Adrenal gland (tissue), 9 donors: ENCODE measurements at regions not wholly inside any gene's neighbourhood (a gene's known extent, or its start where the extent isn't known, plus 50 kb on each side); places are given as distances from the start of the nearest gene placed in this dataset.

ENCODE experiments used
- DNase-seq, 7 donors: peaks; one replicate each; pipeline ENCODE4 v3.0.0-alpha.2; 2019 to 2020
- H3K27ac ChIP-seq, 5 donors: fragments of 200-600 bp; sonication (generic) in 4 of 5; 1 replicate in 3 of 5; 2 replicates in 2 of 5; pipeline versions ENCODE4 v1.5.1 to v1.8.0; 2016 to 2020; ENCODE audit warnings: mild to moderate bottlenecking in 1 of 5
- H3K27me3 ChIP-seq: fragments of 200-600 bp; 2 replicates; pipeline ENCODE4 v1.8.0; 2021
- H3K36me3 ChIP-seq, 2 donors: fragments of 200-600 bp; replicated peaks in 1 of 2; 1 replicate in 1 of 2; 2 replicates in 1 of 2; pipeline versions ENCODE4 v1.5.1 to v1.8.0; 2018 to 2022
- H3K4me1 ChIP-seq, 2 donors: fragments of 200-600 bp; replicated peaks in 1 of 2; 1 replicate in 1 of 2; 2 replicates in 1 of 2; pipeline versions ENCODE4 v1.5.1 to v1.8.0; 2018 to 2021
- H3K4me3 ChIP-seq, 4 donors: fragments of 200-600 bp; sonication (generic) in 3 of 4; one replicate each; pipeline ENCODE4 v1.5.1; 2016 to 2018
- H3K9me3 ChIP-seq, 3 donors: fragments of 200-600 bp; sonication (generic) in 1 of 3; replicated peaks in 1 of 3; 1 replicate in 2 of 3; 2 replicates in 1 of 3; pipeline versions ENCODE4 v1.5.1 to v1.8.0; 2016 to 2021
- POLR2A ChIP-seq, 2 donors: fragments of 450-650 bp; IDR thresholded peaks; one replicate each; pipeline ENCODE4 v1.6.1; 2017; ENCODE audit warnings: antibody characterized with exemption in 2 of 2, mild to moderate bottlenecking in 2 of 2, moderate library complexity in 1 of 2
- WGBS, 4 donors: extraction: QIAGEN DNeasy Blood & Tissue Kit in 2 of 4; methylation state at CpG; one replicate each; pipeline versions ENCODE4 v1.1.5 to v1.1.7; 2013 to 2017; 5-methylcytosine and 5-hydroxymethylcytosine counted together
- intact Hi-C, 2 donors: fragments of 100-400 bp; cut with DNase I; formaldehyde crosslinking; loops; one replicate each; pipeline versions ENCODE4 v1.14.1 to v1.15.0; 2022 to 2023
- TF ChIP-seq, protein P1 (sequence below), 6 experiments: fragments of 450-650 bp in 4 of 6; fragments of 200-600 bp in 2 of 6; sonication (generic) in 1 of 6; IDR thresholded peaks; 1 replicate in 5 of 6; 2 replicates in 1 of 6; pipeline versions ENCODE4 v1.5.1 to v1.8.0; 2016 to 2021; ENCODE audit warnings: antibody characterized with exemption in 6 of 6, mild to moderate bottlenecking in 2 of 6, moderate library complexity in 1 of 6
- donor health status: healthy with polysubstance abuse.
- donor health status: Bipolar disorder and iron deficiency.
- donor health status: DM: yes; HTN: yes; CAD: no.
- donor health status: DM: no; HTN: no; CAD: no.
- donor health status: DM: no; HTN: no; CAD: no.

DNA sequence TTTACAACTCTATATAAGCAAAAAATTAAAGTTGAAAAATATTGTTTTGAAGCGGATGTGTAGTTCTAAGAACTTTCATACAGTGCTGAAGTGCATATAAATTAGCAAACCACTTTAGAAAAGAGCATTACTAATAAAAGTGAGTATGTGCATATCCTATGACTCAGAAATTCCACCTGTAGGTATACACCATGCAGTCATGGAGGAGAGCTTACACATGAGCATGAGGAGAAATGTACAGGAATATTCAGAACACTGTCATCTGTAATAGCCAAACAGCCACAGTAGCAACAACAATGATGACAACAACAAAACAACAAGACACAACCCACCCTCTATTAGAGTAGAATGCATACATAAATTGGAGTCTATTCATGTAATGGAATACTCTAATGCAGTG, 138.2 kb upstream of the ARRDC3 start:
- Histone ChIP-seq H3K36me3 (no peaks in the 10 kb centered on the region), H3K27ac (no peak overlapping the region), H3K4me3 (no peak overlapping the region), H3K4me1 (no peaks in the 10 kb centered on the region), H3K27me3 (no peaks in the 10 kb centered on the region), H3K9me3 (no peaks in the 10 kb centered on the region)
- WGBS, 4 donors, result 90 to 95% (median 94%) methylated on average over 1 of the region's 1 CpG
- intact Hi-C loops, result no loop called here
- TF ChIP-seq POLR2A (IDR thresholded peaks at IDR 0.05), result no peak
- TF ChIP-seq, protein P1, sequence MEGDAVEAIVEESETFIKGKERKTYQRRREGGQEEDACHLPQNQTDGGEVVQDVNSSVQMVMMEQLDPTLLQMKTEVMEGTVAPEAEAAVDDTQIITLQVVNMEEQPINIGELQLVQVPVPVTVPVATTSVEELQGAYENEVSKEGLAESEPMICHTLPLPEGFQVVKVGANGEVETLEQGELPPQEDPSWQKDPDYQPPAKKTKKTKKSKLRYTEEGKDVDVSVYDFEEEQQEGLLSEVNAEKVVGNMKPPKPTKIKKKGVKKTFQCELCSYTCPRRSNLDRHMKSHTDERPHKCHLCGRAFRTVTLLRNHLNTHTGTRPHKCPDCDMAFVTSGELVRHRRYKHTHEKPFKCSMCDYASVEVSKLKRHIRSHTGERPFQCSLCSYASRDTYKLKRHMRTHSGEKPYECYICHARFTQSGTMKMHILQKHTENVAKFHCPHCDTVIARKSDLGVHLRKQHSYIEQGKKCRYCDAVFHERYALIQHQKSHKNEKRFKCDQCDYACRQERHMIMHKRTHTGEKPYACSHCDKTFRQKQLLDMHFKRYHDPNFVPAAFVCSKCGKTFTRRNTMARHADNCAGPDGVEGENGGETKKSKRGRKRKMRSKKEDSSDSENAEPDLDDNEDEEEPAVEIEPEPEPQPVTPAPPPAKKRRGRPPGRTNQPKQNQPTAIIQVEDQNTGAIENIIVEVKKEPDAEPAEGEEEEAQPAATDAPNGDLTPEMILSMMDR (IDR thresholded peaks at IDR 0.05), result no peak
- DNase-seq, result no peak

- Histone ChIP-seq H3K9me3 (no peaks in the 10 kb centered on the region), H3K36me3 (no peaks in the 10 kb centered on the region), H3K4me1 (no peaks in the 10 kb centered on the region), H3K4me3 (no peak overlapping the region), H3K27me3 (no peaks in the 10 kb centered on the region), H3K27ac (no peak overlapping the region)
- 42 to 62% (median 56%) methylated on average over 4 of the region's 4 CpGs for WGBS, 4 donors
- DNase-seq, result no peak
- intact Hi-C loops, result no loop called here
- TF ChIP-seq, protein P1 (IDR thresholded peaks at IDR 0.05), result no peak
- TF ChIP-seq POLR2A (IDR thresholded peaks at IDR 0.05), result no peak
Measured at GRCh38 chr5:91514400-91514799, 131.3 kb upstream of the ARRDC3 start.

- Histone ChIP-seq H3K27ac (no peak overlapping the region), H3K36me3 (no peaks in the 10 kb centered on the region), H3K4me1 (no peaks in the 10 kb centered on the region), H3K4me3 (no peak overlapping the region), H3K27me3 (no peaks in the 10 kb centered on the region), H3K9me3 (no peaks in the 10 kb centered on the region)
- DNase-seq, result no peak
- TF ChIP-seq POLR2A (IDR thresholded peaks at IDR 0.05), result no peak
- TF ChIP-seq, protein P1 (IDR thresholded peaks at IDR 0.05), result no peak
- WGBS, 4 donors, result 46 to 64% (median 60%) methylated on average over 3 of the region's 3 CpGs
- intact Hi-C loops, result no loop called here
Measured at GRCh38 chr5:91503321-91503720, 120.2 kb upstream of the ARRDC3 start.

- H3K9me3 ChIP-seq, result no peaks in the 10 kb centered on the region
- no peaks in the 10 kb centered on the region for H3K27me3 ChIP-seq
- intact Hi-C loops, result no loop called here
- no peak overlapping the region for H3K4me3 ChIP-seq
- WGBS, 4 donors, result 55 to 69% (median 61%) methylated on average over 3 of the region's 3 CpGs
- no peaks in the 10 kb centered on the region for H3K36me3 ChIP-seq
- no peaks in the 10 kb centered on the region for H3K4me1 ChIP-seq
- no peak overlapping the region for H3K27ac ChIP-seq
- no peak for DNase-seq
- TF ChIP-seq, protein P1 (IDR thresholded peaks at IDR 0.05), result no peak
Measured at GRCh38 chr5:91500758-91501157, 117.6 kb upstream of the ARRDC3 start.
